ENCODE measurements at regions not wholly inside any gene's neighbourhood (a gene's known extent, or its start where the extent isn't known, plus 50 kb on each side); places are given as distances from the start of the nearest gene placed in this dataset.

- TF ChIP-seq CTCF (IDR thresholded peaks at IDR 0.05; ENCODE audit: poor library complexity, severe bottlenecking) (no peak), EZH2 (IDR thresholded peaks at IDR 0.05; ENCODE audit: borderline replicate concordance, insufficient read depth, low read length, poor library complexity, severe bottlenecking) (no peak), POLR2AphosphoS5 (IDR thresholded peaks at IDR 0.05) (no peak), RAD21 (conservative IDR thresholded peaks at IDR 0.05) (no peak), SMC3 (conservative IDR thresholded peaks at IDR 0.05; ENCODE audit: poor library complexity) (no peak), EP300 (conservative IDR thresholded peaks at IDR 0.05; ENCODE audit: poor library complexity, severe bottlenecking) (no peak)
Measured at GRCh38 chr4:122305853-122306252, 73.0 kb upstream of the ADAD1 start.

Measured in neural cell (in vitro differentiated cells).